GM21825 (cell line): ENCODE measurements at regions not wholly inside any gene's neighbourhood (a gene's known extent, or its start where the extent isn't known, plus 50 kb on each side); places are given as distances from the start of the nearest gene placed in this dataset.

Source experiments
- ATAC-seq: cut with Tn5 transposase; IDR thresholded peaks from one replicate; pipeline ENCODE4 v1.9.1; 2021; ENCODE audit warnings: mild to moderate bottlenecking, moderate library complexity; ENCODE audit not compliant: unreplicated experiment

- ATAC-seq = no peak
Measured at GRCh38 chr5:1669276-1670155, 130.1 kb downstream of the MRPL36 start.

GRCh38 chr5:1668141-1668721, 131.4 kb downstream of the MRPL36 start:
- no peak for ATAC-seq

GRCh38 chr5:1667648-1668140, 131.9 kb downstream of the MRPL36 start:
- no peak for ATAC-seq

- ATAC-seq = no peak
Measured at GRCh38 chr5:1666812-1667588, 132.6 kb downstream of the MRPL36 start.

- ATAC-seq = no peak
Measured at GRCh38 chr5:1666221-1666620, 133.4 kb downstream of the MRPL36 start.

GRCh38 chr5:1665803-1666202, 133.8 kb downstream of the MRPL36 start:
- no peak for ATAC-seq

- ATAC-seq = no peak
Measured at GRCh38 chr5:1665231-1665630, 134.4 kb downstream of the MRPL36 start.

GRCh38 chr5:1663186-1663585, 136.5 kb downstream of the MRPL36 start:
- ATAC-seq = no peak

- ATAC-seq = no peak
Measured at GRCh38 chr5:1662559-1663085, 137.0 kb downstream of the MRPL36 start.

GRCh38 chr5:1661831-1662558, 137.6 kb downstream of the MRPL36 start:
- no peak for ATAC-seq

- no peak for ATAC-seq
Measured at GRCh38 chr5:1661311-1661710, 137.6 kb upstream of the LPCAT1 start.

GRCh38 chr5:1660511-1660910, 136.8 kb upstream of the LPCAT1 start:
- ATAC-seq = no peak

GRCh38 chr5:1660001-1660400, 136.2 kb upstream of the LPCAT1 start:
- ATAC-seq = no peak

- no peak for ATAC-seq
Measured at GRCh38 chr5:1659100-1659981, 135.6 kb upstream of the LPCAT1 start.

- no peak for ATAC-seq
Measured at GRCh38 chr5:1658665-1659064, 134.9 kb upstream of the LPCAT1 start.

GRCh38 chr5:1657161-1657741, 133.5 kb upstream of the LPCAT1 start:
- ATAC-seq = no peak

GRCh38 chr5:1656271-1656975, 132.7 kb upstream of the LPCAT1 start:
- ATAC-seq = no peak

GRCh38 chr5:1655496-1656270, 131.9 kb upstream of the LPCAT1 start:
- ATAC-seq = no peak
